ENCODE measurements at regions not wholly inside any gene's neighbourhood (a gene's known extent, or its start where the extent isn't known, plus 50 kb on each side); places are given as distances from the start of the nearest gene placed in this dataset.

DNA sequence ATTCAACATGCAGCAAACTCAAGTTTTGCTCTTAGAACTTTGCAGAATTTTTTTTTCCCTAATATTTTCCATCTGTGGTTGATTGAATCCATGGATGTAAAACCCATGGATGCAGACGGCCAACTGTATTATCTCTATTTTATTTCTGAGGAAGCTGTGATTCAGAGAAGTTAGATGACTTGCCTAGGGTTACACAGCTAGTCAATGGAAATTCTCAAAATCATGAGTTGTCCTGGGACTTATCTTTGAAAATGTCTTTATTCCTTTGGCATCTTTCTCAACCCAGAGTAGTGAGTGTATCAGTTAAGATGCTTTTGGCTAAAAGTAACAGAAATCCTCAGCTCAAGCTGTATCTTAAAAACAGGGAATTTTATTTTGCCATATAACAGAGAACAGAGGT is 107.9 kb upstream of the GALNT15 start:
- ChIA-PET CTCF (interaction anchor here (0.8 kb wide), 1 partner anchor 17 kb away, joined by 3 read pairs; no protein-coding TSS in a partner anchor), SMC1A (ENCODE audit: uncharacterized antibody, unreplicated experiment) (no interaction called here), RAD21 (ENCODE audit: unreplicated experiment) (no interaction called here), POLR2A (no interaction called here)
- intact Hi-C loops (cut with micrococcal nuclease; ENCODE audit: unreplicated experiment): no loop called here
- Histone ChIP-seq H3K9me3 (replicated peaks; ENCODE audit: control insufficient read depth, insufficient read depth, low read length) (no peaks in the 10 kb centered on the region; the same call in 2 of the 3 replicates), H3K4me1 (ENCODE audit: control insufficient read depth, insufficient read depth, low read length) (no peaks in the 10 kb centered on the region), H3K36me3 (ENCODE audit: control insufficient read depth in 2 of 2, insufficient read depth in 2 of 2, low read length in 1 of 2) (no peaks in the 10 kb centered on the region), H3K27me3 (replicated peaks in 1 of 2; ENCODE audit: control insufficient read depth in 2 of 2, insufficient read depth in 2 of 2, low read length in 1 of 2) (no peaks in the 10 kb centered on the region), H2AFZ (ENCODE audit: control insufficient read depth, low read depth, low read length) (no peak overlapping the region), H3K27ac (ENCODE audit: control insufficient read depth, insufficient read depth) (no peak overlapping the region), H4K20me1 (ENCODE audit: control insufficient read depth, insufficient read depth) (no peaks in the 10 kb centered on the region), H3K9ac (ENCODE audit: control insufficient read depth, insufficient read depth, low read length) (no peak overlapping the region), H3K4me2 (ENCODE audit: control insufficient read depth, insufficient read depth) (no peak overlapping the region), H3K79me2 (ENCODE audit: control insufficient read depth, insufficient read depth, low read length) (no peaks in the 10 kb centered on the region), H3K4me3 (no peak overlapping the region)
- DNase-seq (ENCODE audit: low read depth, low spot score) (no peak), ATAC-seq (no peak), FAIRE-seq (no peak)
- 45% methylated on average over 1 of the region's 1 CpG for WGBS (ENCODE audit: insufficient coverage, insufficient replicate concordance, low lambda C conversion rate, missing lambda C conversion rate)
- no TSS peak for BruUV-seq (replicated peaks)
- in situ Hi-C loops (cut with MboI): no loop called here
- TF ChIP-seq, protein P1, sequence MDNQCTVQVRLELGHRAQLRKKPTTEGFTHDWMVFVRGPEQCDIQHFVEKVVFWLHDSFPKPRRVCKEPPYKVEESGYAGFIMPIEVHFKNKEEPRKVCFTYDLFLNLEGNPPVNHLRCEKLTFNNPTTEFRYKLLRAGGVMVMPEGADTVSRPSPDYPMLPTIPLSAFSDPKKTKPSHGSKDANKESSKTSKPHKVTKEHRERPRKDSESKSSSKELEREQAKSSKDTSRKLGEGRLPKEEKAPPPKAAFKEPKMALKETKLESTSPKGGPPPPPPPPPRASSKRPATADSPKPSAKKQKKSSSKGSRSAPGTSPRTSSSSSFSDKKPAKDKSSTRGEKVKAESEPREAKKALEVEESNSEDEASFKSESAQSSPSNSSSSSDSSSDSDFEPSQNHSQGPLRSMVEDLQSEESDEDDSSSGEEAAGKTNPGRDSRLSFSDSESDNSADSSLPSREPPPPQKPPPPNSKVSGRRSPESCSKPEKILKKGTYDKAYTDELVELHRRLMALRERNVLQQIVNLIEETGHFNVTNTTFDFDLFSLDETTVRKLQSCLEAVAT (IDR thresholded peaks at IDR 0.05): no peak
- TF ChIP-seq MTA2 (IDR thresholded peaks at IDR 0.05; ENCODE audit: low read depth) (no peak), KLF5 (IDR thresholded peaks at IDR 0.05; ENCODE audit: partially characterized antibody) (no peak), NFIC (IDR thresholded peaks at IDR 0.05; ENCODE audit: low read depth, low read length) (no peak), TBL1XR1 (IDR thresholded peaks at IDR 0.05; ENCODE audit: low read depth, low read length) (no peak), MXI1 (IDR thresholded peaks at IDR 0.05; ENCODE audit: low read depth, low read length) (no peak), ZNF384 (IDR thresholded peaks at IDR 0.05; ENCODE audit: borderline replicate concordance, low read depth, low read length) (no peak), KAT2A (conservative IDR thresholded peaks at IDR 0.05; ENCODE audit: control insufficient read depth, low read depth, low read length) (no peak), PAX8 (IDR thresholded peaks at IDR 0.05) (no peak), STAT1 (conservative IDR thresholded peaks at IDR 0.05) (no peak), RAD21 (IDR thresholded peaks at IDR 0.05; ENCODE audit: insufficient read depth, low read depth, low read length) (no peak), RAD51 (IDR thresholded peaks at IDR 0.05) (no peak), JUND (IDR thresholded peaks at IDR 0.05; ENCODE audit: low read depth, low read length) (no peak), TCF12 (IDR thresholded peaks at IDR 0.05; ENCODE audit: low read depth, low read length) (no peak), EGR1 (IDR thresholded peaks at IDR 0.05; ENCODE audit: borderline replicate concordance in 1 of 2, low read depth in 2 of 2, low read length in 2 of 2) (no peak)
- TF ChIP-seq, protein P2, sequence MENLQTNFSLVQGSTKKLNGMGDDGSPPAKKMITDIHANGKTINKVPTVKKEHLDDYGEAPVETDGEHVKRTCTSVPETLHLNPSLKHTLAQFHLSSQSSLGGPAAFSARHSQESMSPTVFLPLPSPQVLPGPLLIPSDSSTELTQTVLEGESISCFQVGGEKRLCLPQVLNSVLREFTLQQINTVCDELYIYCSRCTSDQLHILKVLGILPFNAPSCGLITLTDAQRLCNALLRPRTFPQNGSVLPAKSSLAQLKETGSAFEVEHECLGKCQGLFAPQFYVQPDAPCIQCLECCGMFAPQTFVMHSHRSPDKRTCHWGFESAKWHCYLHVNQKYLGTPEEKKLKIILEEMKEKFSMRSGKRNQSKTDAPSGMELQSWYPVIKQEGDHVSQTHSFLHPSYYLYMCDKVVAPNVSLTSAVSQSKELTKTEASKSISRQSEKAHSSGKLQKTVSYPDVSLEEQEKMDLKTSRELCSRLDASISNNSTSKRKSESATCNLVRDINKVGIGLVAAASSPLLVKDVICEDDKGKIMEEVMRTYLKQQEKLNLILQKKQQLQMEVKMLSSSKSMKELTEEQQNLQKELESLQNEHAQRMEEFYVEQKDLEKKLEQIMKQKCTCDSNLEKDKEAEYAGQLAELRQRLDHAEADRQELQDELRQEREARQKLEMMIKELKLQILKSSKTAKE (IDR thresholded peaks at IDR 0.05; ENCODE audit: low read depth, poor library complexity, severe bottlenecking): no peak
- TF ChIP-seq, protein P3, sequence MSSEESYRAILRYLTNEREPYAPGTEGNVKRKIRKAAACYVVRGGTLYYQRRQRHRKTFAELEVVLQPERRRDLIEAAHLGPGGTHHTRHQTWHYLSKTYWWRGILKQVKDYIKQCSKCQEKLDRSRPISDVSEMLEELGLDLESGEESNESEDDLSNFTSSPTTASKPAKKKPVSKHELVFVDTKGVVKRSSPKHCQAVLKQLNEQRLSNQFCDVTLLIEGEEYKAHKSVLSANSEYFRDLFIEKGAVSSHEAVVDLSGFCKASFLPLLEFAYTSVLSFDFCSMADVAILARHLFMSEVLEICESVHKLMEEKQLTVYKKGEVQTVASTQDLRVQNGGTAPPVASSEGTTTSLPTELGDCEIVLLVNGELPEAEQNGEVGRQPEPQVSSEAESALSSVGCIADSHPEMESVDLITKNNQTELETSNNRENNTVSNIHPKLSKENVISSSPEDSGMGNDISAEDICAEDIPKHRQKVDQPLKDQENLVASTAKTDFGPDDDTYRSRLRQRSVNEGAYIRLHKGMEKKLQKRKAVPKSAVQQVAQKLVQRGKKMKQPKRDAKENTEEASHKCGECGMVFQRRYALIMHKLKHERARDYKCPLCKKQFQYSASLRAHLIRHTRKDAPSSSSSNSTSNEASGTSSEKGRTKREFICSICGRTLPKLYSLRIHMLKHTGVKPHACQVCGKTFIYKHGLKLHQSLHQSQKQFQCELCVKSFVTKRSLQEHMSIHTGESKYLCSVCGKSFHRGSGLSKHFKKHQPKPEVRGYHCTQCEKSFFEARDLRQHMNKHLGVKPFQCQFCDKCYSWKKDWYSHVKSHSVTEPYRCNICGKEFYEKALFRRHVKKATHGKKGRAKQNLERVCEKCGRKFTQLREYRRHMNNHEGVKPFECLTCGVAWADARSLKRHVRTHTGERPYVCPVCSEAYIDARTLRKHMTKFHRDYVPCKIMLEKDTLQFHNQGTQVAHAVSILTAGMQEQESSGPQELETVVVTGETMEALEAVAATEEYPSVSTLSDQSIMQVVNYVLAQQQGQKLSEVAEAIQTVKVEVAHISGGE (CRISPR knock-in tag; IDR thresholded peaks at IDR 0.05): no peak
- TF ChIP-seq, protein P4, sequence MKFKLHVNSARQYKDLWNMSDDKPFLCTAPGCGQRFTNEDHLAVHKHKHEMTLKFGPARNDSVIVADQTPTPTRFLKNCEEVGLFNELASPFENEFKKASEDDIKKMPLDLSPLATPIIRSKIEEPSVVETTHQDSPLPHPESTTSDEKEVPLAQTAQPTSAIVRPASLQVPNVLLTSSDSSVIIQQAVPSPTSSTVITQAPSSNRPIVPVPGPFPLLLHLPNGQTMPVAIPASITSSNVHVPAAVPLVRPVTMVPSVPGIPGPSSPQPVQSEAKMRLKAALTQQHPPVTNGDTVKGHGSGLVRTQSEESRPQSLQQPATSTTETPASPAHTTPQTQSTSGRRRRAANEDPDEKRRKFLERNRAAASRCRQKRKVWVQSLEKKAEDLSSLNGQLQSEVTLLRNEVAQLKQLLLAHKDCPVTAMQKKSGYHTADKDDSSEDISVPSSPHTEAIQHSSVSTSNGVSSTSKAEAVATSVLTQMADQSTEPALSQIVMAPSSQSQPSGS (IDR thresholded peaks at IDR 0.05; ENCODE audit: low read length): no peak

Data from GM12878 (cell line).